ENCODE measurements at regions not wholly inside any gene's neighbourhood (a gene's known extent, or its start where the extent isn't known, plus 50 kb on each side); places are given as distances from the start of the nearest gene placed in this dataset.

DNA sequence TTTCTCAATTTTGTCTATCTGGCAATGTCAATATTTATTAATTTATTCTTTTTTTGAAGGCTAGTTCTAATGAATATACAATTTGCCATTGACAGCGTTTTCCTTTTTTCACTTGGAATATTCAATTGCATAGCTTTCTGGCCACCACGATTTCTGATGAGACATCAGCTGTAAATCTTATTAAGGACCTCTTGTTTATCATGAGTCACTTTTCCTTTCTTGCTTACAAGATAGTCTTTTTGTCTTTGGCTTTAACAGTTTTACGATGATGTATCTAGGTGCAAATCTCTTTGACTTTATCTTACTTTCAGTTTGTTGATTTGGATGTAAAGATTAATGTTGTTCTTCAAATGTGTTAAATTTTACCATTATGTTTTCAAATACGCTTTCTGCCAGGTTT is 991.6 kb upstream of the SLC10A2 start:
- no peak for DNase-seq

DNA sequence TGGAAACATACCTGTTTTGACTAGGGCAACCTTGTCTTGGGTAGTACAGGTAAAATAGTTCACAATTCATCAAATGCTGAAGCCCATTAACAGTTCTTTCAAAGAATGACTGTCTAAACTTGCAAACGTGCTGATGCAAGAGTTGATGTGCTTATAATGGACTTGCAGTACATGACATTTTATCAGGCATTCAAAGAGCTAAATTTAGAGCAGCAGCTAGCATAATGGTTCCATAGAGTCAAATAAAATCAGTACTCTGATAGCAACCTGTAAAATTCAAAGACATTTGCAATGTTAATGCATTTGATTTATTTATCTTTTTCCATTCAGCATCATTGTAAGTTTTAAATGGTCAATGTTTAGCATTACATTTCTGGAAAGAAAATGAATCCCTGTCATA is 979.7 kb upstream of the SLC10A2 start:
- DNase-seq = no peak

DNA sequence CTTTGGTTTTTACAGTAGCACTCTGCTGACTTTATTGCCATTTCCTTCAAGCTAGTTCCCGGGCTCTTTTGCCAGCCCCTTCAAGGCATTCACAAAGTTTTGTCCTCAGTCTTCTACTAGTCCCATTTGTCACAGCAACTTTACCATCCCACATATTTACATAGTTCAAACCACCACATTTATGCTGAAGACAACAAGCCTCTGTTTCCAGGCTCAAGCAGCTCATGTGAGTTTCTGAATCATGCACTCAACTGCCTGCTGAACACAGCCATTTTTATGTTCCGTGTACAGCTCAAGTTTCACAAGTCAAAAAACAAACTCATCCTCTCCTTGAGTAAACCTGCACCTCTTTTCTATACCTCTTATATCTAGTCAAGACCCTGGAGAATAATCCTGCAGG is 977.0 kb upstream of the SLC10A2 start:
- DNase-seq = no peak

DNA sequence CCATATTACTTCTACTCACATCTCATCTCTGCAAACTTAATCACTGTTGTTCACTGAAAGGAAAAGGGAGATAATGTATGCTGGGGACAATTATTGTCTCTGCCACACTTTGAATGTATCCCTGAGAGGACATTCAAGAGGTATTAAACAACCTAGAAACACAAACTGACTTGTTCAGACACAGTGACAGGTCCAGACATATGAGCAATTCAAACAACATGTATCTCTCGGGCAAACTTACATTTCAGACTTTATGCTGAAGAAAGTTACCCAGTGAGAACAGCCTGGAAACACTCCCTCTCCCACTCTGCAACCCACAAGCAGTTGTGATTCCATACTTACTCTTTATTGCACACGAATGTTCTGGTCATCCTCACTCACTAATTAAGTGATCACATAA is 968.7 kb upstream of the SLC10A2 start:
- no peak for DNase-seq

DNA sequence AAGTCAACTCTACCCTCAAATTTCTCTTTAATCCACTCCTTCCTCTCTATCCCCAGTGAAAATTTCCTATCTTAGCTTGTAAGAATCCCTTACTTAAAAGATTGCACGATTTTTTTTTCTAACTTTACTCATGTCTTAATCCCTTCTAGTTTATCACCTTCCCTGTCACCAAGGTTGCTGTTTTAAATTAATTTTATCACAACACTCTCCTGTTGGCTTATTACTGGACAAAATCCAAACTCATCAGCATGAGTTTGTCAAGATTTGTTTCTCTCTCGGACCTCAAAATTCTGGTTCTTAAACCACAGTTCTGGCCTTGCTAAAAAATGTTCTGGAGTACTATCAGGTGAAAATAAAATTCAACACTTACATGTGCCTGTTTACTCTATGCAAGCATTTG is 959.1 kb upstream of the SLC10A2 start:
- no peak for DNase-seq

DNA sequence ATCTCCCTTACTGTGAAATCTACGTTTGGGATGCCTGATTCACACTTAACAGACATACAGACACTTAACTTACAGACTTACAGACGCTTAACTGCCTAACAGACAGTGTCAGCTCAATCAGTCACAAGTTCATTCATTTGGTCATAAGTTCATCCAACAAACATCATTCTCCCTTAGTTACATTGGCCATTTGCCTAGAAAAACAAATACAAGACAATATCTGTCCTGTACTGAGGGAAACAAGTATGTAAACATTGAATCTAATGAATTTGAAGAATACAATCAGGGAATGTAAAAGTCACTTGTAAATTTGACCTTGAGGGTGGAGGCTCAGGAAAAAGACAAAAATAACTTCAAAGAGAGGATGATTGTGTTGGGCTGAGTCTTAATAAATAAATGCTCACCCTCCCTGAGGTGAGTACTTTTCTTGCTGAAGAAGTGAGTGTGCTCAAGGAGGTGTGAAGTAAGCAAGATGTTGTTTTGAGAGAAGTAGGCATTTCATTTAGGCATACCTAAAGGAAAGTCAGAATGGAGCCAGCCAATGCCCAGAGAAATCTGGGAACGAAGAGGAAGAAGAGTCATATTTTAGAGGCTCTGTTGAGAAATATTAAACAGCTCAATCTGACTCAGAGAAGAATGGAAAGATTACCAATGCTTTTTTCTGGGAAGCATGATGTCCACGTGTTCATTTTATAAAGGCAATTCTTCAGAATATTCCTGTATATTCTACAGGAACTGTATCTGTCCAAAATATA is 958.4 kb upstream of the SLC10A2 start:
- DNase-seq = no peak

DNA sequence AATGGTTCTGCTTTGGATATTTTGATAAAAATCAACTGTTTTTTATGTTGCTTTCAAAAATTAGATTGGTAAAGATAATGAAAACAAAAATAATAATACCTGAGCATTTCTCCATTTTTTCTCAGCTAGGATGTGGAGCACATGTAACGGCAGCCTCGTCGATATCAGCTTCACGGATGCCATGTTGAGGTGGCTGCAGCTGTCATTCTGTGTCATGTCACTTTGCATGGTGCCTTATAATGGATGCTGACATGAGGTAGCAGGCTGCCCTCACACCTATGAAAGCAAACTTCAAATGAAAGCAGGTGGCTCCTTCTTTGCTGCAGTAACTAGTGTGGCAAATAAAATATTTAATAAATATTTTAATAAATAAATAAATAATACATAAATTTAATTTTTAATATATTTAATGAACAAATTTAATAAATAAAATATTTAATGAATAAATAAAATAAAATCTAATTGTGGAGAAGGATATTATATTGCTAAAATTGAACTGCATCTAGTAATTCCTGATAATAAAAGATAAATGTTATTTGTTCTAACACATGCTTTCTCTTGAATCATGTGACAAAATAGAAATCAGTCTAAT is 955.7 kb upstream of the SLC10A2 start:
- DNase-seq = no peak

DNA sequence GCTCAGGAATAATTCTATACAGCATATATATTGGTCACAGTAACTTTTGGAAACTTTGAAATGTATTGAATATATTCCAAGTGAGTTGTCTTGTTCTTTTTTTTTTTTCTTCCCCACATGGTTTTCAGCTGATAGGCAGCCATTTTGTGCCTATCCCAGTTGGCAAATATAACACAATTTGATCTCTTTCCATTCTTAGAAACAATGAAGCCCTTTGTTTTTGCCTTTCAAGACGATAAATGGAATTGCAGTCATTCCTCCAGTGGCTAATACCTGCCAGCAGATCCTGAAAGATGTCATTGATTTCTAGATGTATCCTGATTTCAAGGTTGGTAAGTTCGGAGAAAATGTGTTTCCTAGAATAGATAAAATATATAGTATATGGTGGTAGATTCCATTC is 951.1 kb upstream of the SLC10A2 start:
- DNase-seq = no peak

DNA sequence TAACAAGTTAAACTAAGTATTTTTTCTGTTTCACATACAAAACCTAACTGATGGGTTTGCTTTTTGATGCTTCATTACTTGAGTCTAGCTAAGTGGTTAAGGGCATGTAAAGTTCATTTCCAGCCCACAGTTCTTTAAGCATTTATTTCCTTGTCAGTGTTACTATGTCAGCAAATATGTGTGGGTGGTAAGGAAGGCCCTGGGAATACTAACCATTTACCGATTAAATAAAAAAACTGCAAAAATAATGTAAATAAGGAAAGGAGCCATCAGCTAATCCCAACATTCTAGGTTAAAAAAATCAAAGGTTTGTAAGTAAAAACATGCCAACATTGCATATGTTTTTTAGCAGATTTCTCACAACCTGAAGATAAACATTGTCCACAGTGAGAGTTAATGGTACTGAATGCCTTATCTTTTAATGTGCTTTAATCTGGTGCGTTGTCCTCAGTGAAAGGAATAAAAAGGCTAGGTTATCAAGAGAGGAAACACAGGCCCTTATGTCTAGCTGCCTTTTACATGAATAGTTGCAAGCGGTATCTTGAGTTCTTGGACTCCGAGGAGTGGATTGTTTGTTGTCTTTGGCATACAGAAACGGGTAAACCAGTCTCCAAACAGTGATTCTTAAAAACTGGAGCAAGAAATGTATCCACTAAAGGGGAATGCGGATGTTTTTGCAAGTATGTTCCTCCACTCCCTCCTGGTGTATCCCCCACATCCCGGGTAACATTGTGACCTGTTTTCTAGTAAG is 949.6 kb upstream of the SLC10A2 start:
- no peak for DNase-seq

DNA sequence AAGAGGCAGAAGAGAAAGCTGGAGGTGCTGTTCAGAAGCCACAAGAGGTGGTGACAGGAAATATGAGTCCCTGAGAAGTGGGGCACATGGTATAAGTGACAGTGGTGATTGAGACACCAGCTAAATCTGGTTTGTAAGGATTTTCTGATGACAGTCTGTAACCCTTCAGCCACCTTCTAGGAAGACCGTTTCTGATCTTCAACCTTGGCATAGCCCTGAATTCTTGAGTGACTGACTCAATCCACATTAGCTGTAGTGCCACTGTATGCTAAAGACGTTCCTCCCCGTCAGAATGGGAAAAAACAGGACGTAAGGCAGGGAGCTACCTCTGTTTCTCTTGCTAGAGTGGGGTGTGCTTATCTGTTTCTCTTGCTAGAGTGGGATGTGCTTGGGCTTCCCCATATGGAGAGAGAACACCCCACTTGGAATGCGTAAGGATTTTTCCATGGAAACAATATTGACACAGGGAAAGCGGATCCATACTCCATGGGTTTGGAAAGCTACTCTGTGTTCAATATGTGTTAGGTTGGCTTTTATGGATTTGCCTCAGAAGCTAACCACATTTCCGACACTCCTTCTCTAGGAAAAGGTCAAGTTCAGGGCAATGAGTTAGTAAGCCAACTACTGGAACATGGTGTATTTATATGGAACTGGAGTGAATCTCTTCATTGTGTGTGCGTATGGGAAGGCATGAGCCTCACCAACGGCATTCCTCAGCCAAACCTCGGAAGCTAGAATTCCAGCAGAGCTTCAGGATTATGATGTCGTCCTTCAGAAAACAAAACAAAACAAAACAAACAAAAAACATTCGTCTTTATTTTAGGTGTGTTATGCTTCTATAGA is 948.8 kb upstream of the SLC10A2 start:
- DNase-seq = no peak

DNA sequence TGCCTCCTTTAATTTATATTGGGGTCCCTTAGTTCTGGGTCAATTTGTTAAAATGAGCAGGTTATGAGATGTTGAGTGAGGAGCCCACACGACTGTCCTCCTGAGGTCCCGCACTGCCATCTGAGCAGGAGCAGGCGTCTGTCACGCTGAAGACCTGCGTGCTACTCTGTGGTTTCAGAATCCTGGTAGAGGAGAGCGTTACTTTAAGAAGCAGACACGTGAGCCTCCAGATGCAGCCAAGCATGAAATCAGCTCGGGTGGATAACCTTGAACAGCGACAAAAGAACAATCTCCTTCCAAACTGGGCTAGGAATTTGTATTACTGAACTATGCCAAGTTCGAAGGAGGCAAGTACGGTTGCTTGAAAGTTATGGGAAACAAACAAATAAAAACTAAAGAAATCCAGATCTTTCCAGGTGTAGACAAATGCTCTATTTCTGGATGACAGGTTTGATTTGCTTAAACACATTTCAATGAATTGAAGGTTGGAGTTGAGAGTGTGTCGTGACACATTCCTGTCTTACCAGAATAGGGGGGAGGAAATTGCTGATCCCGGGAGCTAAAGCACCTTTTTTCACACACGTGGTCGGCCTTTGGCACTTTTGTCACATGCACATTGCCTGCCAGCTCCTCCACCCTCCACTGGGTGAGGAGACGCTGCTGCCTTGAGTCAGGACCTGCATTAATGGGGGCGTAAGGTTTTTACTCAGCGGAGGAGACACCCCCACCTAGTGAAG is 945.5 kb upstream of the SLC10A2 start:
- DNase-seq = no peak

DNA sequence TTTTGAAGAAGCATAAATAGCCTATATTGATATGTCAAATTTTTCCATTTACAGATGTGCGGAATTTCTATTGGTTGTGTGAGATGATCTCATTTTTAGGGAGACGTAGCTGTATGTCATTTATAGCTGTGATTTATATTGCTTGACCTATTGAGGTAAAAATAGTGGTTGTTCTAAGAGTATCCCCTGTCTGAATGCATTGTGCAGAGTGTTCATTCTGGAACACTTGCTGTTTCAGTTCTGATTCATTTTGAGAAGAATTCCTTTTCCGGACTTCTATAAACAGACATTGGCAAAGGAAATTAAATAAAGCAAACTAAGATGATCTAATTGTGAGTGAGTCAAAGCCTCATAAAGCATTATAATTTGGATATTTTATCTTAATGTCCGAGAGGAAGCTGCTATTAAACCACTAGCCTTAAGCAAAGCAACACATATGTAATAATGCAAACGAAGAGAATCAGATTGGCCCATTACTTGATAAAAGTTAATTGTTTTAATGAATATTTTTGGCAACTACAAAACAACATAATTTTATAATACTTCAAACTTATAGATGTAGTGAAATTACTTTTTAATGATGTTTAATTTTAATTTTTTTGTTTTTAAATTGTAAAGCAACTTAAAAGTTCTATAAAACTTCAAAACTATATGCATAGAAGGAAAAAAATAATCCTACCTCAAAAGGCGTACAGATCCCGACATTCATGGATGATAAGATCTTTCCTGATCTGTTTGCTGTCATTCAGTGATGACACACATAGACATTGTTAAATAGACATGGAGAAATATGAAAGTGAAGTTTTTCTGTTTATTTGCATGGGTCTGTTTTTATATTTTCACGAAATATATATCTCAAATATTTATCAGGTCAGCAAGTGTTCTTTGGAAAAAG is 942.6 kb upstream of the SLC10A2 start:
- no peak for DNase-seq

DNA sequence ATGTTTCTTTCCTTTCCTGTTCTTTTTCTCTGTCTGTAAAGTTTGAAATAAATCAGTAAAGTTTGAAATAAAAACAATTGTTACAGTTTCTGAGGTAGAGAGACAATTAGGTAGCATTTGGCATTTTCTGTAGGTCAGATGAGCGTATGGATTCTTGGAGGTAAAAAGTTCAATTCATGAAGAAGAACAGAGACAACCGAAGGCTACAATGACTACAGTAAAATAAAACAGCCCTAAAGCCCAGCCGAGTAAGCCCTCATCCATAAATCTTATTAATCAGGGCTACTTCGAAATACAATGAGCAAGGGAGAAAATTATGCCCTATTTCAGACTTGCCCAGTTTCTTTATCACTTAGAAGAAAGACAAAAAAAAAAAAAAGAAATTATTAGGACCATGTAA is 941.9 kb upstream of the SLC10A2 start:
- DNase-seq = no peak

DNA sequence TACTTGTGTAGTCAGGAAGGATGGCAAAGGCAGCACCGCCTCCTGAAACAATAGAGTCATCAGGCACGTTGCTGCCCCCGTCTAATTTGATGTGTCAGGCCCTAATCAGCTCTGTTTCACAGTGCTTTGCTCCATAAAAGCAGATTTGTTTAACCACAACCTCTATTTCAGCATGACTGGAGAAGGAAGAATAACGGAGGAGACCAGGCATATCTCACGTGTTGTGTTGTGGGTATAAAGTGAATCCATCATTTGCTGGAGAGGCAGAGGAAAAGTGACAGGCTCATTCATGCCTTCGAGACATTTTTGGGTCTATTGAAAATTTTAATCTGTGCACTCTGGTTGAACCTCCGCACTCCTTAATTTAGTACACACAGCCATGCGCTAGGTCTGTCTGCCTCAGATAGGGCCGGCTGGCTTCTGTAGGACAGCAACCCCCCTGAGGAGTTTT is 940.4 kb upstream of the SLC10A2 start:
- no peak for DNase-seq

DNA sequence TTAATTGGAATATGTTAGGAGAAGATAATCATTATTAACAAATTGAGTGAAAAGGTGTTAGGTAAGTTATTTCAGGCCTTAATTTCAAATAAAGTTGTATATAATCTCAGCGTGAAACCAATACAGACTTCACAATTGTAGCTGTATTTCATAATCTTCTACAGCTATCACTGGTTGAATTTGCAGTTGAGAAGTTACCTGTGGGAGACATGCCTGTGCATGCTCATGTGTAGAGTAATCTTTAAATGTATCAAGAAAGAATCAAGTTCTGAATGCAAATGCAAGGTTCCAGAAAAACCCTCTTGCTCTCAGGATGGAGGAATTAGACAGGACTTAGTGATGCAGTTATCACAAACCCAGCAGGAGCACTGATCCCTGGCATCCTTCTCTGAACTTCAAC is 938.4 kb upstream of the SLC10A2 start:
- DNase-seq = no peak

DNA sequence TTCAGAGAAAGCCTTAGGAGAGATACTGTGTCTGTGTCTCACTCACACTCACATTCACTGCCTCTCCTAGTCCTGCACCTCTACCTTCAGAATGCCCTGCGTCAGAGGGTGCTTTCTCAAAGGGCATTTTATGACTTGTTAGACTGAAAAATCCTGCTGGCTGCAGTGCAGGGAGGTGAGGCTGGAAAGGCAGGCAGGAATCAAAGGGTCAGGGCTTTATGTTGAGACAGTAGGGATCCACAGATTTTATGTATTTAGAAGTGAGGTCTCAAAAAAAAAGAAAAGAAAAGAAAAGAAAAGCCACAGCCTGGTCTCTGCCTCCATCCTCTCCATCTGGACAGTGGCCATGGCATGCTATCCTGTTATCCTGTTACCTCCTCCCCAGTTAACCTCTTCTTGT is 936.0 kb upstream of the SLC10A2 start:
- DNase-seq = no peak

DNA sequence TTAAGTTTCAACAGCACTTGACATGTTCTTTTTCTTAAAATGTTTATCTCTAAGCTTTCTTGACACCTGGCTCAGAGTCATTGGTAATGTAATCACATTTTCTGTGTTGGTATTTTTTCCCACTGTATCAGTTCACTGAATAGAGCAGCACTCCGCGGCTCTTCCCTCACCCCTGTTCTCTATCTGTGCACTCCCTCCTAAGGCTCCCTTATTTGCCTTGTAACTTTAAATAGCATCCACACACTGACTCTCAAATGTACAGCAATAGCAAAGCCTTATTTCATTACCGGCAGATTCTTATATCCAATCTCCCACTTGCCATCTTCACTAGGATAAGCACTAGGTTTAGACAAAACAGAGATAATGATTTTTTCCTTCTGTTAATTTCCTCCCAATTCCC is 935.5 kb upstream of the SLC10A2 start:
- DNase-seq = no peak

DNA sequence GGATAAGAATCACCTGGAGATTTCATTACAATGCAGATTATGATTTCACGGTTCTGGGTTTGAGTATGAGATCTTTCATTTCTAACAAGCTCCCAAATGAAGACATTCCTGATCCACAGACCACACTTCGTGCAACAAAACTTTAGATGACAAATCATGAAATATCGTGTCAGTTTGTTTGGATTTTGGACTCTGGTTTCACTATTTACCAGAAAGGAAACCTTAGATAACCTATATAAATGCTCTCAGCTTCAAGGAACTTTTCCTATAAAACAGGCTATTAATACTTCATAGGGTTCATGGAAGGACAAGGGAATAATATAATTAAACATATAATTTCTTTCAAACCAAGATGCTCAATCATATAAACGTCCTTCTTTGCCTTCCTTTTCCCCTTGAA is 930.5 kb upstream of the SLC10A2 start:
- no peak for DNase-seq

DNA sequence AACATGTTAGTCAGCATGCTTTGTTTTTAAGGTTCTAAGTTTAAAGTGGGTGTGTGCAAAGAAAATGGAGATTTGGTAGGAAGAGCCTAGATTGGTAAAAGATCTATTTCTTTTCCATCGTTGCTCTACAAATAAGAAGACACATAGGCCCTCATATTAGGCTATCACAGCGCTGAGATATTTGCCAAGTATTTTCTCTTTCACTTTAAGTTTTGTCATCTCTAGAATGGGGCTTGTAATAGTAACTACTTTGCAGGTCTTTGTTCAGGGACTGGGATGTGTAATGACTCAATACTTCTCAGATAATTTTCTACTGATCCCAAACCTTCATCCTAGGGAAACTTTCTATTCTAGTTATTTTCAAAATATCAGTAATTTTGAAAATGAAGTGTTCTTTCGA is 917.7 kb upstream of the SLC10A2 start:
- no peak for DNase-seq

DNA sequence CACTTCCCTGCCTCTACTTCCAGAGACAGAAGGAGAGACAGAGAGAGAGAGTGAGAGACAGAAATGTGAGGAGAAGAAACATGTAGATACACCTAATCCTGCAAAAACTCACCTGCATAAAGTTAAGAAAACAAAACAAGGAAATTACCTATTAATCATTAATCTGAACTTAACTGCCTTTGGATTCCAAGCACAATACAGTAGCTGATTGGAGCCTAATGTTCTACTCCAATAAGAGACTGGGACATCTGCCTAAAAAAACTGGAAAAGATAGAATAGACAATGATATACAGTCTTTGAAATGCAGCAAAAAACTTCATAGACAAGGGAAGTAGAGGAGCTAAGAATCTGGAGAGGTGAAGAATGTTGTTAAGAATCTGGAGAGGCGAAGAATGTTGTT is 910.2 kb upstream of the SLC10A2 start:
- no peak for DNase-seq

DNA sequence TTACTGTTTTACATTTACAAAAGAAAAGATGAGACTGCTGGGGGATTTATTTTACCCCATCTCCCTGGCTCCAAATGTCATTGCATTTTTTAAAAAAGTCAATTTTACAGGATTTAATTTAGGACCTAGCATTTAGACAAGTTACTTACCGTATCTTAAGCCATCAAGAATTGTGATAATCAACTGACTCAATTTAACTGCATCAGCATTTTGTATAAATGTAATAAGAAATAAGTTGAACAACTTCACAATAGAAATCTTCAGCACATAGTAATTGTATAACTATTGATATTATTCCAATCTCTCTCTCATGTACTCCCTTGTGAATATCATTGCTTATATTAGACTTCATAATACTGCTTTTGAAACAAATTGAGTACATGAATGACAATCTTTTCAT is 907.5 kb upstream of the SLC10A2 start:
- DNase-seq = no peak
